Activated T-cell treated with anti-CD3 and anti-CD28 coated beads, Interleukin-2, amount 50 U/mL, for 72 hours (primary cell): ENCODE measurements at regions not wholly inside any gene's neighbourhood (a gene's known extent, or its start where the extent isn't known, plus 50 kb on each side); places are given as distances from the start of the nearest gene placed in this dataset.

Experiments
- ATAC-seq, 2 donors: fragments of 150-1000 bp; cut with Tn5 transposase; replicated peaks in 1 of 2; 2 replicates each; pipeline ENCODE4 v1.10.0; 2021; ENCODE audit warnings: moderate library complexity in 2 of 2, mild to moderate bottlenecking in 1 of 2
- DNase-seq, 2 donors: peaks; one replicate each; pipeline ENCODE4 v3.0.0; 2021 to 2022; ENCODE audit warnings: mixed read lengths in 1 of 2
- H3K27ac Mint-ChIP-seq: one replicate; pipeline ENCODE4 v1.8.0; 2022; ENCODE audit warnings: mild to moderate bottlenecking, moderate library complexity, mixed read lengths
- H3K27me3 Mint-ChIP-seq: one replicate; pipeline ENCODE4 v1.8.0; 2022; ENCODE audit warnings: low read depth, mixed read lengths
- H3K36me3 Mint-ChIP-seq, 2 donors: one replicate each; pipeline ENCODE4 v1.8.0; 2022; ENCODE audit warnings: mixed read lengths in 2 of 2, mild to moderate bottlenecking in 1 of 2; ENCODE audit not compliant: insufficient read depth in 2 of 2
- H3K4me1 Mint-ChIP-seq: one replicate; pipeline ENCODE4 v1.8.0; 2022; ENCODE audit warnings: low read depth, mixed read lengths
- H3K4me3 Mint-ChIP-seq, 2 donors: one replicate each; pipeline ENCODE4 v1.8.0; 2022; ENCODE audit warnings: mild to moderate bottlenecking in 2 of 2, mixed read lengths in 2 of 2, moderate library complexity in 2 of 2
- H3K9me3 Mint-ChIP-seq, 2 donors: one replicate each; pipeline ENCODE4 v1.8.0; 2022; ENCODE audit warnings: mixed read lengths in 2 of 2

DNA sequence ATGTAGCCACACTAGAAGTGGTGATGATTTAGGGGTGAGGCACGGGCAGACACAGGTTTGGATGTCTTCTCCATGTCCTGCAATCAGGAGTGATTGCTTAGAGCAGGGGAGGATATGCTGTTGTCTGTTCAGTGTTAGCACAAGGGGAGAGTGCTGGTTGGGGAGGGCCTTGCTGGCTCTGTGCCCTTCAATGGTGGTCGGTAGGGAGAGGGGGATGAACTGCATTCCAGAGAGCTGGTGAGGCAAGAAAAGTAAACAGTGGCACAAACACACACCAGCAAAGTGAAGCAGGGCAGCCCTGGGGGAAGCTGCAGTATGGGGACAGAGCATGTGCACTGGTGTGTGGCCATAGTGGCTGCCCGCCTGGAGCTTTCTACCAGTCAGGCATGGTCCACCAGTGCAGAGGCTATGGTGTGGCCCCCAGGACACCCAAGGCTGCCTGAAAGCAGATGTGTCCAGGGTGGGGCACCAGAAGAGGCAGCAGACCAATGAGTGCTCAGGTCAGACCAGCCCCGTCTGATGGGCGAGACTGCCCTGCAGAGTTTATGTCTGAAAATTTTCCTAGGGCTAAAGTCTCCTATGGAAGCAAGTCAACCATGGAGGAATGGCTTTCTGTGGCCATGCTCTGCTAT, 1676.9 kb downstream of the PCDH9 start:
- H3K4me3 Mint-ChIP-seq = no peak overlapping the region
- H3K9me3 Mint-ChIP-seq = peaks cover 25 to 27% of the 10 kb centered on the region in 2 donors
- H3K4me1 Mint-ChIP-seq = no peaks in the 10 kb centered on the region
- no peaks in the 10 kb centered on the region for H3K27me3 Mint-ChIP-seq
- ATAC-seq (no peak), DNase-seq (no peak)
- peaks cover 4 to 6% of the 10 kb centered on the region in 2 donors for H3K36me3 Mint-ChIP-seq
- H3K27ac Mint-ChIP-seq = no peak overlapping the region

DNA sequence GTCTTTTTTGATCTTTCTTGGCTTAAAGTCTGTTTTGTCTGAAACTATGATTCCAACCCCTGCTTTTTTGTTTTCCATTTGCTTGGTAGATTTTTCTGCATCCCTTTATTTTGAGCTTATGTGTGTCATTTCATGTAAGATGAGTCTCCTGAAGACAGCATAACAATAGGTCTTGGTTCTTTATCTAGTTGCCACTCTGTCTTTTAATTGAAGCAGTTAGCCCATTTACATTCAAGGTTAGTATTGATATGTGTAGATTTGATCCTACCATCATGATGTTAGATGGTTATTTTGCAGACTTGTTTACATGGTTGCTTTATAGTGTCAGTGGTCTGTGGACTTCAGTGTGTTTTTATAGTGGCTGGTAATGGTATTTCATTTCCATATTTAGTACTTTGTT, 1678.9 kb downstream of the PCDH9 start:
- H3K9me3 Mint-ChIP-seq = peaks cover 26 to 30% of the 10 kb centered on the region in 2 donors
- ATAC-seq = no peak
- H3K27me3 Mint-ChIP-seq = no peaks in the 10 kb centered on the region
- H3K36me3 Mint-ChIP-seq = peaks cover 4 to 8% of the 10 kb centered on the region in 2 donors
- H3K4me3 Mint-ChIP-seq = no peak overlapping the region
- no peak for DNase-seq
- H3K4me1 Mint-ChIP-seq = no peaks in the 10 kb centered on the region
- no peak overlapping the region for H3K27ac Mint-ChIP-seq

- peaks cover 2 to 7% of the 10 kb centered on the region in 2 donors for H3K9me3 Mint-ChIP-seq
- no peak overlapping the region for H3K4me3 Mint-ChIP-seq
- ATAC-seq (no peak), DNase-seq (no peak)
- H3K4me1 Mint-ChIP-seq = no peaks in the 10 kb centered on the region
- no peak overlapping the region for H3K27ac Mint-ChIP-seq
- H3K27me3 Mint-ChIP-seq = no peaks in the 10 kb centered on the region
- H3K36me3 Mint-ChIP-seq = peaks cover 0 to 1% of the 10 kb centered on the region in 2 donors
Observed at GRCh38 chr13:65540175-65540574, 1690.0 kb downstream of the PCDH9 start.

DNA sequence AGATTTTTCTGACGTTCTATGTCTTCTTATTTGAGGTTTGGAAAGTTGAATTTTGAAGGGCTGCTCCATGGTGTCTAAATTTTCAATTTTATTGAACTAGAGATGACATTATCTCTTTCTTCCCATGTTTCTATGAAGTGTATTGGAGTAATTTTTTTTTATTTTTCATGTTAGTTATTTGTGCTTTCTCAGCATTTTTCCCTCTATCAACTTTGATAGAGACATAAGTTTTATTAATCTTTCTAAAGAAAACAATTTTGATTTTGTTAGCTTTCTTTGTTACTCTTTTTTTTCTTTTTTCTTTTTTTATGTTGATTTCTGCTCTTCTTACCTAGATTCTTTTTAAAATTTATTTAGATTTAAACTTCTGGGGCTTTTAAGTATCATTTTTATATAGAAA, 1694.8 kb downstream of the PCDH9 start:
- H3K27me3 Mint-ChIP-seq = no peaks in the 10 kb centered on the region
- H3K27ac Mint-ChIP-seq = no peak overlapping the region
- ATAC-seq = no peak
- no peak for DNase-seq
- peaks cover 4% of the 10 kb centered on the region in 2 donors for H3K9me3 Mint-ChIP-seq
- no peaks in the 10 kb centered on the region for H3K36me3 Mint-ChIP-seq
- H3K4me1 Mint-ChIP-seq = no peaks in the 10 kb centered on the region
- no peak overlapping the region for H3K4me3 Mint-ChIP-seq

DNA sequence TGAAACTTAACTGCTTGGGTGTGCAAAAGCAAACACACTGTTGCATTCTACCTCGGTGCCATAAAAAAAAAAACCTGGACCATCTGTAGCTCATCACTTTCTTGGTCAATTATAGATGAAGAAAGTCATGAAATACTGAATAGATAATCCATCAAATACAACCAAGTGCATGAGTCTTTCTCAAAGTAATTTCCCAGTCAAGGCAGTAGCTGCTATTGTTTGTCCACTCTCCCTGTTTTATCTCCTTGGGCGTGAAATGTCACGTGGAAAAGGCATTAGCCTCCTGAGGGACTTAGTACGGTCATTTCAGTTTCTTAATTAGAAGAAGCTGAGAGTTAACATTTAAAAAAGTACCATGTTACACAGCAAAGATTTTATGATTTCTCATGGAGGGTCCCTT, 1697.9 kb downstream of the PCDH9 start:
- Mint-ChIP-seq H3K4me1 (no peaks in the 10 kb centered on the region), H3K27ac (no peak overlapping the region)

DNA sequence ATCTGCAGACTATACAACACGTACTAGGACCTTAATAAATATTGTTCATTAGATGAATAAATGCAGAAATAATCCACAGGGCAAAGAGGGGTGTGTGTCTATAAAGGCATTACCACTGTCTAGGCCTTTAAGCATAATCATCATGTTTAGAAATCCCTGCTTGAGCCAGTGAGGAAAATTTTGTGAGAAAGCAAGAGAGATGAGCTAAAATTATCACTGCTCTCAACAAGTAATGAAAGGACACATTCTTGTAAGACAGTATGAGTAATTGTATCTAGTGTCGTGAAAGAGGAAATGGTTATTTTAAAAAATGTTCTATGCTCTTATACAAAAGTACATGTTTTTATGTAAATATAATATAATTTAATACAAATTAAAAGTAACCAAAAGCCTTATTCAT, 1699.4 kb downstream of the PCDH9 start:
- H3K9me3 Mint-ChIP-seq = peaks cover 7 to 11% of the 10 kb centered on the region in 2 donors
- no peaks in the 10 kb centered on the region for H3K36me3 Mint-ChIP-seq
- DNase-seq = no peak
- H3K4me3 Mint-ChIP-seq = no peak overlapping the region
- no peaks in the 10 kb centered on the region for H3K4me1 Mint-ChIP-seq
- no peak overlapping the region for H3K27ac Mint-ChIP-seq
- no peaks in the 10 kb centered on the region for H3K27me3 Mint-ChIP-seq
- ATAC-seq = no peak

More for the DNA sequence above, 1697.9 kb downstream of the PCDH9 start:
- H3K9me3 Mint-ChIP-seq = peaks cover 3 to 10% of the 10 kb centered on the region in 2 donors
- DNase-seq (no peak), ATAC-seq (no peak)
- H3K27me3 Mint-ChIP-seq = no peaks in the 10 kb centered on the region
- H3K4me3 Mint-ChIP-seq = no peak overlapping the region
- no peaks in the 10 kb centered on the region for H3K36me3 Mint-ChIP-seq

- Mint-ChIP-seq H3K36me3 (no peaks in the 10 kb centered on the region), H3K27ac (no peak overlapping the region), H3K4me3 (no peak overlapping the region)
Observed at GRCh38 chr13:65529541-65529940, 1700.6 kb downstream of the PCDH9 start.

DNA sequence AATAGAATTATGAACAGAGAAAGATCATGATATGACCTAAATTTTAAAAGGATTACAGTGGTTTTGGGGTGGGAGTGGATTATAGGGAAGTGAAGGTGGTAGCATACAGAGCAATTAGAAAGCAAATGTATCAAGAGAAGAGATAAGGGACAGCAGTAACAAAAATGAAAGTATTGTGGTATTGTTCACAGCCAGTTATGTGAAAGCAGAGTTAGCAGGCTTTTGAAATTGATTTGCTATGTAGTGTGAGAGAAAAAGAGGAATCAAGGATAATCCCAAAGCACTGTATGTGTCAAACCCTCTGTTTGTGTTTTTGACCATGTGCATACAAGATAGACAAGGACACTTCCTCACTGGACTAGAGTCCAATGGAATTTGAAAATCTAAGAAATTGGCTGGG, 1721.4 kb downstream of the PCDH9 start:
- Mint-ChIP-seq H3K27me3 (no peaks in the 10 kb centered on the region), H3K9me3 (peaks cover 11 to 13% of the 10 kb centered on the region in 2 donors), H3K4me3 (no peak overlapping the region), H3K27ac (no peak overlapping the region), H3K4me1 (no peaks in the 10 kb centered on the region), H3K36me3 (peaks cover 0 to 2% of the 10 kb centered on the region in 2 donors)
- DNase-seq (no peak), ATAC-seq (no peak)

More at GRCh38 chr13:65529541-65529940, 1700.6 kb downstream of the PCDH9 start:
- no peaks in the 10 kb centered on the region for H3K27me3 Mint-ChIP-seq
- DNase-seq = no peak
- no peak for ATAC-seq
- H3K4me1 Mint-ChIP-seq = no peaks in the 10 kb centered on the region
- peaks cover 7 to 13% of the 10 kb centered on the region in 2 donors for H3K9me3 Mint-ChIP-seq

GRCh38 chr13:65508338-65508737, 1721.8 kb downstream of the PCDH9 start:
- no peaks in the 10 kb centered on the region for H3K4me1 Mint-ChIP-seq

DNA sequence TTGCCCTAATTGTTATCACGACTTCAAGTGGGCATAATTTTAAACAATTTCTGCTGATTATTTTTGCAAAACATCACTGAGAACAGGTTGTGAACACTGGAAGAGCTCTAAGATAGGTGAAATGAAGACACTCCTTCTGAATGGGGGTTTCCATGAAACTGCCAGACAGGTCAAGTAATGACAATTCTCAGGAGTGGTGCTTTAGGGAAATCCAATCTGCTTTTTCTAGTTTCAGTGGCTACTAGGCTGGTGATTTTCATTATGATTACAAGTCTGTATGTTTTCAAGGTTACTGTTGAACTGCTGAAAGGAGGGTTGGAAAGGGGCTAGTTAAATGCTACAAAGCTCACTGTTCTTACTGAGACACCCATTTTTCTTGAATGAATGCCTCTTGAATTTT, 1724.2 kb downstream of the PCDH9 start:
- no peak for DNase-seq
- no peak for ATAC-seq
- H3K27me3 Mint-ChIP-seq = no peaks in the 10 kb centered on the region
- H3K4me1 Mint-ChIP-seq = no peaks in the 10 kb centered on the region
- H3K36me3 Mint-ChIP-seq = no peaks in the 10 kb centered on the region
- no peak overlapping the region for H3K4me3 Mint-ChIP-seq
- peaks cover 11 to 14% of the 10 kb centered on the region in 2 donors for H3K9me3 Mint-ChIP-seq
- H3K27ac Mint-ChIP-seq = no peak overlapping the region

More at GRCh38 chr13:65508338-65508737, 1721.8 kb downstream of the PCDH9 start:
- Mint-ChIP-seq H3K27me3 (no peaks in the 10 kb centered on the region), H3K9me3 (peaks cover 11 to 13% of the 10 kb centered on the region in 2 donors), H3K4me3 (no peak overlapping the region), H3K27ac (no peak overlapping the region), H3K36me3 (peaks cover 0 to 2% of the 10 kb centered on the region in 2 donors)
- no peak for ATAC-seq
- no peak for DNase-seq

DNA sequence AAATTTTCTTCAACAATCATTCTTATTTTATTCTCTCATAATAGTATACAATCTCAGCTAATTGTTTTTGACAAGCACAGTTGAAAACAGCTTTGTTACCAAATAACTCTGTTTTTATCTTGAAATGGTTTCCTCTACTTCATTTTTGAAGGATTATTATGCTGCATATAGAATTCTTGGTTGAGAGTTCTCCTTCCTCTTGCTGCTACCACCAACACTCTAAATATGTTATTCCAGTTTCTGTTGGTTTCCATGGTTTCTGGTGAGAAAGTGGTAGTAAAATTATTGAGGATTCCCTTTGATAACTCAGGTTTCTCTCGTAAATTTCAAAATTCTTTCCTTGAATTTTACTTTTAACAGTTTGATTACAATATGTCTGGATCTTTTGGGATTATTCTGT, 1725.9 kb downstream of the PCDH9 start:
- no peaks in the 10 kb centered on the region for H3K27me3 Mint-ChIP-seq
- H3K4me3 Mint-ChIP-seq = no peak overlapping the region
- no peaks in the 10 kb centered on the region for H3K36me3 Mint-ChIP-seq
- no peaks in the 10 kb centered on the region for H3K4me1 Mint-ChIP-seq
- ATAC-seq (no peak), DNase-seq (no peak)
- H3K9me3 Mint-ChIP-seq = peaks cover 11 to 14% of the 10 kb centered on the region in 2 donors
- H3K27ac Mint-ChIP-seq = no peak overlapping the region

- Mint-ChIP-seq H3K36me3 (no peaks in the 10 kb centered on the region), H3K27me3 (no peaks in the 10 kb centered on the region), H3K4me3 (no peak overlapping the region), H3K9me3 (peaks cover 7 to 9% of the 10 kb centered on the region in 2 donors), H3K4me1 (no peaks in the 10 kb centered on the region), H3K27ac (no peak overlapping the region)
- no peak for ATAC-seq
- DNase-seq = no peak
Observed at GRCh38 chr13:65500481-65500880, 1729.7 kb downstream of the PCDH9 start.

GRCh38 chr13:65499256-65499655, 1730.9 kb downstream of the PCDH9 start:
- Mint-ChIP-seq H3K4me1 (no peaks in the 10 kb centered on the region), H3K4me3 (no peak overlapping the region), H3K9me3 (peaks cover 7 to 8% of the 10 kb centered on the region in 2 donors)

DNA sequence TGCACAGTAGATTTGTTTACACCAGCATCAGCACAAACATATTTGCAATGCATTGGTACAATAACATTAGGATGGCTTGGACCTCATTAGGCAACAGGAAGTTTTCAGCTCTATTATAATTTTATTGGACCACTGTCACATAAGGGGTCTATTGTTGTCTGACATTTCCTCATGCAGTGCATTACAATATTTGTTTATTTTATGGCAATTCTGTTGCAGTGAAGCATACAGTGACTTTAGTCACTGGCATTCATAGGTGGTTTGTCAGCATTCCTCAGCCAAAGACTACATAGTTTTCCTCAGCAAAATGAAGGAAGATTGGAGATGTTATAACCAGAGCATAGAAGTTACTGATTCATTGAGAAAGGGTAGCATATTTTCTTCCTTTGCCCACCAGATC, 1732.9 kb downstream of the PCDH9 start:
- no peaks in the 10 kb centered on the region for H3K27me3 Mint-ChIP-seq
- H3K4me1 Mint-ChIP-seq = no peaks in the 10 kb centered on the region
- H3K9me3 Mint-ChIP-seq = peaks cover 7 to 8% of the 10 kb centered on the region in 2 donors
- H3K36me3 Mint-ChIP-seq = no peaks in the 10 kb centered on the region
- DNase-seq (no peak), ATAC-seq (no peak)
- H3K4me3 Mint-ChIP-seq = no peak overlapping the region
- H3K27ac Mint-ChIP-seq = no peak overlapping the region

More at GRCh38 chr13:65499256-65499655, 1730.9 kb downstream of the PCDH9 start:
- no peak for DNase-seq
- H3K36me3 Mint-ChIP-seq = no peaks in the 10 kb centered on the region
- no peak for ATAC-seq
- H3K27me3 Mint-ChIP-seq = no peaks in the 10 kb centered on the region
- H3K27ac Mint-ChIP-seq = no peak overlapping the region
